CD4-positive, alpha-beta T cell treated with Interleukin-15 for 4 hours (primary cell): ENCODE measurements at regions not wholly inside any gene's neighbourhood (a gene's known extent, or its start where the extent isn't known, plus 50 kb on each side); places are given as distances from the start of the nearest gene placed in this dataset.

Experiments
- DNase-seq: peaks from one replicate; pipeline ENCODE4 v3.0.0-alpha.2; 2020; ENCODE audit warnings: low spot score

DNA sequence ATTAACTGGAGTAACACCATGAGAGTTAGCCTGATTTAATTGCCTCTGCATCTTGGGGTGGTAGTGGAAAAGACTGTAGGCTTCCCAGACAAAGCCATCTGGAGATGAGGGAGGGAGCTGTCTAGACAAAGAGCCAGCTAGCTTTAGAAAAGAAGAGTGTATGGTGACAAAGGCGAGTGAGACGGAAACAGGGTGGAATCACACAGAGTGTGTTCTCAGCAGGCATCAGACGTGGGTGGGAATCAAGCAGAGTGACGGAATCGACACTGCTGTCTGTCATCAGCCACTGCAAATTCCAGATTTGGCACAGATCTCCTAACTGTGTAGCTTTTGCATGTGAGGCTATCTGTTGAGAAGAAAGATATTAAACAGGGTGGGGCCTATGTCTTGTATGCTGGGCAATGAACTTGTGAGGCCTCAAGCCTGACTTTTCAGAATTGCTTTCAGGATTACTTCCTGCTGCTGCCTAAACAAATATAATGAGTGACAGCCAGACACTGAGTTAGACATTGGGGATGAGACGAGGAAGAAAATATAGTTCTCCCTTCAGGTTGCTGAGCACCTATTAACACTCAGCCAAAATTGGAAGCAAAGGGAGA, 236.5 kb upstream of the GRIP1 start:
- no peak for DNase-seq

DNA sequence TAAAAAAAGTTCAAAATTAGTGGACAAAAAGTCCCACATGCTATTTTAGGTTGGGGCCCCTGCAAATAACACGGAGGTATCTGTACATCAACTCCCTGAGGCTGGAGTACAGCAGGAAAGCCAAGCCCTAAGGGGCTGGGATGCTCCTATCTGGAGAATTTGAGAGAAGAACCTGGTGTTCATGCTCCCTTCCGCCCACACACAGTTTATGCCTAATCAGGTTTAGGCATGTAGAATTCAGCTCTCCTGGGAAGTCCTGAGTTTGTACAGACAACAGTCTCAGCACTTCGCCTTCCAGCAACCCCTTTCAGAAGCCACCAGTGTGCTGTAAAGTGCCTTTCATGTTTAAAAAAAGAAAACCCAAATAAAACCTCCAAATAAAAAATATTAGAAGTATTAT, 237.3 kb upstream of the GRIP1 start:
- DNase-seq = no peak

DNA sequence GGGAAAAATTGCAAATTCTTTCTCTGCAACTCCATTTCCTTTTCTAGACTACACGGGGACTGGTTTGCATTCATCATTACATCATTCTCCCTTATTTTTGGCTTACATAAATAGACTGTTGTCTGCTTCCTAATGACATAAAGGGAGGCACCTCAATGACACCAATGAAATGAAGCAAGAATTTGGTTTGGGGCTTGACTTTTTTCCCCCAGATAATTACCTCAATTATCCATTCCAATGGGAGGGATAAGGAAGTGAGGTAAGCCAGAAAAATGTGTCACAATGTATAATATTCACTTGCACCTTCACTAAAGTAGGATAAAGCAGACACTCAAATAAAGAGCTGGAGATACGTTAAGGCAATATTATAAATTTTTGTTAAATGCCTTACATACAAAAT, 240.6 kb upstream of the GRIP1 start:
- no peak for DNase-seq

DNA sequence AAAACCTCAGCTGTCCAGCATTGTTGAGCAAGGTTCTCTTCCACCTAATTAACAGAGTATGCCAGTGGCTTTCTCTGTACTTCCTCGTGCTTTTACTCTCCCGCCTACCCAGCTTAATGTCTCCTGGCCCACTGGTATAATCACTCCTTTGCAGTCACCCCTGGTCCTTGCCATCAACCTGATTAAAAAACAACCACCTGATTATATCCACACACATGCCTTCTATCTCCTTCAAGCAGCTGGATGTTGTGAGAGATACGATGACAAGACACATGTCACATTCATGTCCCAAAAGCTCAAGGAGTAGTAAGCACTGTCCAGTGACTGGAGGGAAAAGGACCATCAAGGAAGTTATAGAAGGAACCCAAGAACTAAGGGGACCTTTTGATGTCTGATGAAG, 241.3 kb upstream of the GRIP1 start:
- DNase-seq = no peak

DNA sequence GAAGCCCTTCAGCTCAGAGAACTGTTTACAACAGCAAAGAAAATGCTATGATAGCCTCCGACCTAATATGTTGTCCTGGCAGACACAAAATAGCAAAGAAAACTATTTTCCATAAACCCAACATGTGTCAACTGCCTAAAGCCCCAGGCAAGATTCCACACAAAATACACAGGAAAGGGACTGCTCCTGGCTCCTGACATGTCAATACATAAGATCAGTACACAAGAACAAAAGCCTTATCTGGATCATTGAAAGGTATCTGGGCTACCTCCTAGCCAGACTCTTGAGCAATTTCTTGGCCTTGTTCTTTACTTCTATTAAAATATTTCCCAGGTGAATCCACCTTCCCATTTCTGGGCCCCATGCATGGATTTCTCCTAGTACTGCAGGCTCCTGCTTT, 242.3 kb upstream of the GRIP1 start:
- DNase-seq = no peak

DNA sequence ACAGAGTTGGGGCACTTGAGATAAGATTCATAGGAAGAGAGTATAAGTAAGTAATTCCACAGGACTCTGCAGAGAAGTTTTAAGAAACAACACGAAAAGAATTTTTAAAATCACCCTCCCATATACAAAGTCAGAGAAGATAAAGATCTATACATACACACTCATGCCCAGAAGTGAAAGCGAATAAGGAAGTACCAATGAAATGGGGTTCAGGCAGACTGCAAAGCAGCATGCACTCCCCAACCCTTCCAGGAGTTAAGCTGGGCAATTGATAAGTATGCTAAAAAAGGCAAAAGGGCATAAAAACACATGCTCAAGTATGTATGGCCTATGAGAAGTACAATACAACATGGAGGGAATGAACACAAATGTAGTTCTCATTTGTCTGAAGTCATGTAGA, 246.2 kb upstream of the GRIP1 start:
- no peak for DNase-seq

DNA sequence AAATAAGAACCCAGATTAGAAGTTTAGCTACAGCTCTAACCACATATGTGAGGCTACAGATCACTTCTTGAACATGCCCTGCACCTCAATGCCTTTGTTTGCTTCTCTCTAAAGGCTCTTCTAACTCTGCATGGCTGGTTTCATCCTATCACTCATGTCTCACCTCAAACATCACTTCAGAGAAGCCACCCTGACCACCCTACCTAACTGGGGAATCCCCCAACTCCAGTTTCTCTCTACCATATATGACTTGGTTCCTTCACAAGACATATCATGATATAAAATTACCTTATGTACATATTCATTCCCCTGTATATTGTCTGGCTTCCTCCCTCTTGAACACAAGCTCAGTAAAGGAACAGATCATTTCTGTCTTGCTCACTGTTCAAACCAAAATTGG, 250.2 kb upstream of the GRIP1 start:
- DNase-seq = peak; percentile 10

DNA sequence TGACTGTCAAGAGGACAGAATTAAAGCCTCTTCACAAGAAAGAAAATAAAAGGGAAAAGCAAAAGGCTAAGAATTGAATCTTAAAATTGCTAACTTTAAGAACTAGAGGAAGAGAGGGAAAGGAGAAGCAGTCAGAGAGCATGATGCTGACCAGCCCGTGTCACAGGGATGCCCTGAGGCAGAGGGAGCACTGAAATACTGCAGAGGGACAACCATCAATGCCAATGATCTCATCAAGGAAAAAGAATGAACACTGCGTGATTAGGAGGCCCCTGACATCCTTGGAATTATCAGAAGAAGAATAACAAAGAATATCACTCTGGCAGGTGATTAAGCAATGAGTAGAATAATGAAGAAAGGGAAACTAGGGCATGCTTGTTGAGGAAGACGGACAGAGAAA, 252.2 kb upstream of the GRIP1 start:
- no peak for DNase-seq

DNA sequence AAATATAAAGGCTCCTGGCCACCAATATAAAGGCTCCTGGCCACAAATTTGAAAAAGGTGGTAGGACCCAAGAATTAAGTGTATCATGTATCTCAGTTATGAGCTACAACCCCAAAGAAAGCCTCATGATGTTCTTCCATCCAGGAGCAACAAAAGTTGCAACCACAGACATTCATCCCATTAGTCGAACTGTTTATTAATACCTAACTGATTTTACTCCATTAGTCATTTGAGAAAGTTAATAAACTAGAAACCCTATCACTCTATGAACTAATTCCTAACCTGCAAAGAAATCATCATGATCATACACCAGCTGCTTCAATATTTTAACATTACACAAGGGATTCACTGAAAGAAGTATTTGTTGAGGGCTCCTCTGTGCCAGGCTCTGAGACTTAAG, 253.2 kb upstream of the GRIP1 start:
- DNase-seq = no peak

DNA sequence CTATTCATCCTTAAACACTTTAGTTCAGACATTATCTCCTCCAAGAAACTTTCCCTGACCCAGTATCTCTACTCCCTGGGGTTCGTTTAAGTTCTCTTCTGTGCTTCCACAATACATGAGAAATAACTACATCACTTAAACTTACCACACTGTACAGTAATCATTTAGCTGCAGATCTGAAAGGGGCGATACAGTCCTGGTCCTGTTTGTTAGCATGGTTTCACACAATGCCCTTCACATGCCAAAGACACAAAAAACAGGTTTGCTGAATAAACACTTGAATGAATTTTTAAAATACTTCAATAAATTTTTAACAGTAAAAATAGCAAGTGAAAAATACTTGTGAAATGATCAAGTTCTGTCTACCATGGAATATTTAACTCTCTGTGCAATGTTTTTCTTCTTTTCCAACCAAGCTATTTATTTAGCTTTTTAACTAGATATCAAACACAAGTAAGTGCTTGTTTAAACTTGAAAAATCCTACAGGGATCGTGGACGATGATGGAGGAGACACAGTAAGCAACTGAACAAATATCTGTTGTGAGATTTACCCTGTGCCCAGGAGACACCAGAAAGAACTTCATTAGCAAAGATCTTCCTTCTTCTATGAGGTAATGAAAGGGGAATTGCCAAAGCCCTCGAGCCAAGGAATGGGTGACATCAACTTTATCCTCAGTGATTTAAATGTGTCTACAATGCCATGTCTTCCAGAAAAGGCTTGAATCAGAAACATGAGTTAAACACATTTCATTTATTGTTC, 255.6 kb upstream of the GRIP1 start:
- no peak for DNase-seq

DNA sequence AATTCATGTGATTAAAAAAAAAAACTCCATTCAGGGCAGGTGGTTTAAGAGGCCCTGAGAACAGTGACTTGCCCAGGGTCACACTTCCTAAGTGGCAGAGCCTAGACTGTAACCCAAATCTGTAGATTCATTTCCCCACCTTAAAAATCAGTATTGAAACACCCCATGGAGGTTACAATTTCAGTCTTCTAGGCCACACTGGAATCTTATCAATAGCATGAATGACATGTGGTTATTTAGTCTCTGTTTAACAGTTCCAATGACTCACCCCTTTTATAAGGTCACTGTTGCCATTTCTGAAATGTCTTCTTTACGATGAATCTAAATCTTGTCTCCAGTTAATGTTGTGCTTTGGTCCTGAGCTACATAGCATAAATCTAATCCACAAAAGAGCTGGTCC, 262.3 kb upstream of the GRIP1 start:
- no peak for DNase-seq

DNA sequence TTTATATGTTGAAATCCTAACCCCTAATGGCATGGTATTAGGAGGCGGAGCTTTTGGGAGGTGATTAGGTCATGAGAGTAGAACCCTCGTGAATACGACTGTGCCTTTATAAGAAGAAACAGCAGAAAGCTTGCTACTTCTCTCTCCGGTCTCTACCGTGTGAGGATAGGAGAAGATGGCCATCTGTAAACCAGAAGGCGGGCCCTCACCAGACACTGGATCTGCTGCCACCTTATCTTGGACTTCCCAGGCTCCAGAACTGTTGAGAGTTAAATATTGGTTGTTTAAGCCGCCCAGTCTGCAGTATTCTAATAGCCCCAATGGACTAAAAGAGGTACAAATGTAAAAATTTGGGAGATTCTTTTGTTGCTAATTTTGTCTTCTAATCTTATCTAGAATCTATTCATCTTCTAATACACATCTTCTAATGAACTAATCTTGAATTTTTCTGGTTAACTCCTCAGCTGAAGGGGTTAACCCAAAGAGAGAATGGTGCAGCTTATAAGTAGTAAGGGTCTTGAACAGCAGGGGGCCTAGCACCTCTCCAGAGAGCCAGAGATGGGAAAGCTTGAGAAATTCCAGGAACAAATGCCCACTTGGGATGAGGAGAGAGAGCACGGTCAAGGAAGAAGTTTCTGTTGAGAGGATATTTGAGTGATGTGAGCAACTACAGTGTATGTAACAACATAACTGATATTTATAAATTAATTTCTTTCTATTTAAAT, 264.0 kb upstream of the GRIP1 start:
- DNase-seq = no peak

DNA sequence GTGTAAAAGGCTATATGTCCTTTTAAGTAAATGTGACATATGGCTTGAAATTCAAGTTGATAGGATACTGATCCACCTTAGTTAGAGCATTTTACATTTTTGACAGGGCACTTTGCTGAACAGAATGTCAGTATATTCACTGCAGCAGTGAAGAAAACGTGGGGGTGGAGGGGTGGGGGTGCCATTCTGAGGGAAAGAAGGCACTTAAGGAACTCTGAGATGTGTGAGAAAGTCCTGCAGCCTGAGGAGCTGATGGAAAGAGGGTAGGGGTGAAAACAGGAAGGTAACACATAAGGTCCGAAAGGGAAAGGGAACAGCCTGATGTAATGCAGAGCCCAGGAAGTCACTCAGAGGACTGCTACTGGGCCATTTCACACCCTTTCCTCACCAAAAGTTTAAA, 265.5 kb upstream of the GRIP1 start:
- DNase-seq = no peak

DNA sequence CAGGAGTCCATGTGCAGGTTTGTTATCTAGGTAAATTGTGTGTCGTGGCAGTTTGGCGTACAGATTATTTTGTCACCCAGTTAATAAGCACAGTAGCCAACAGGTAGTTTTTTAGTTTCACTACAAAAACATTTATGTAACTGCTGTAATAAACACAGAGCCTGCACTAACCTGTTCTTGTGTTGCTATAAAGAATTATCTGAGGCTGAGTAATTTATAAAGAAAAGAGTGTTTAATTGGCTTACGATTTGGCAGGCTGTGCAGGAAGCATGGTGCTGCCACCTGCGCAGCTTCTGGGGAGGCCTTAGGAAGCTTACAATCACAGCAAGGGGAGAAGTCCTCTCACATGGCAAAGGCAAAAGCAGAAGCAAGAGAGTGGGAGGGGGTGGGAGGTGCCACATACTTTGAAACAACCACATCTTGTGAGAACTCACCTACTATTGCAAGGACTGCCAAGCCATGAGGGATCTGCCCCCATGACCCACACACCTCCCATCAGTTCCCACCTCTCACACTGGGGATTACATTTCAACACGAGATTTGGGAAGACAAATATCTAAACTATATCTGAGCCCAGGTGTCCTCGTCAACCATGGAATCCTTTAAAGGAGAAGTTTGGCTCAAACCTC, 266.4 kb upstream of the GRIP1 start:
- no peak for DNase-seq

DNA sequence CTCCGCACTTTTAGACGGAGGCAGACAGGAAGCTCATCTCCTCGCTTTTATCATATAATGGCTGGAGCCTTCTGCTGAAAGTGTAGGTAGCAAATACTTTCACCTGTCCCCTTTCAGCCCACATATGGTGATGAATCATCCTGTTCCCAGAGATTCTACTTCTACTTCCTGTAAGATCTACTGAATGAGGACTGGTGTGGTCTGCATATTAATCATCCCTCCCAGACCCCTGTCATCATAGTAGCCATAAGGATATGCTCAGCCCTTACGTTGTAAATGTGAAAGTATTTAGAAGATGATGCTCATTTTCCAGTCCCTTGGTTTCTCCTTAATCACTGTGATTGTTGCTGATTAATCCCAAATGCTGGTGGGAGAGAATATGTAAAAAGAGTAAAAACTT, 268.2 kb upstream of the GRIP1 start:
- no peak for DNase-seq

DNA sequence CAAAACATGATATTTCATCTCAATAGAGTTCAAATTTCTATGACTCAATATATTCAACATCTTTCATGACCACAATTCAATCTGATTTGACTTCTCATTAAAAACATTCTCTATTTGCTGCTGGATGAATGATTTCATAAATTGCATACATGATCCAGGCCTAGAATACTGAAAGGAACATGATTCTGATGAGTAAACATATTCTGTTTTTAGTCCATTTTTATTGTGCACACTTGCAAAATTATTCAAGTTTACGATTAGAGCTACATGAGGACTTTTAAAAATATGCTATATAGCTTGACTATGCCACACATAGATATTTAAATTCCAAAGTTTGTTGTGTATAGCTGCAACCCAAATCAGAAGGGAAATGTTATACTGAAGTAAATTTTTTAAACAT, 273.8 kb upstream of the GRIP1 start:
- no peak for DNase-seq

DNA sequence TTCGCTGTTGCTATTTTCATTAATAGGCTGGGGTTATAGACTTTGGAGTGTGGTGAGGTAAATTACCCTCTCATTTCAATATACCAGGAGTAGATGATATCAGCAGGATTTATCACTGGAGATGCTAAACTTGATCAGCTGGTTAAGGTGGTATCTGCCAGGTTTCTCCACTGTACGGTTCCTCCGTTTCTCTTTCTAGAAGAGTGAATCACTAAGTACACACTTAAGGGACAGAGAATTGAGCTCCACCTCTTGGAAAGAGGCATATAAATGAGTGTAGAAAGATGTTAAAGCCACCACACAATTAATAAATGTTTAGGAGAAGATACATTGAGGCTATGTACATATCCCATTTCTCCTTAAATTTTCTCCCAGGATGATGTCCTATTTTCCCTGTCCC, 277.4 kb upstream of the GRIP1 start:
- no peak for DNase-seq

DNA sequence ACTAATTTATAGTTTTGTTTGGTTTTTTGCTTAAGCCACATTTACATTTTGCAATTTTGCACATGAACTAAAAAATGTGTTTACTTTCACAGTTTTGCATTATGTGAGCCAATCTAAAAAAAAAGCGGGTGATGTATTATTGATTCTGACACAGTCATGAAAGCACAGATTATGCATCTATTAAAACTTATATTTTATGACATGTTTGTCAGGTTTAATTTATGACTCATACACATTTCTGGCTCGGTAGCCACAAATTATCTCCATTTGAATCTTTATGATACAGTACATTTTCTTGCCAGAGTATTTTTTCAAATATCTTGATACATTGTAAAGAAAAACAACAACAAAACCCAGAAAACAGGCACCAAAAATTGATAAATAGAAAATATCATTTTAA, 280.4 kb upstream of the GRIP1 start:
- DNase-seq = no peak

DNA sequence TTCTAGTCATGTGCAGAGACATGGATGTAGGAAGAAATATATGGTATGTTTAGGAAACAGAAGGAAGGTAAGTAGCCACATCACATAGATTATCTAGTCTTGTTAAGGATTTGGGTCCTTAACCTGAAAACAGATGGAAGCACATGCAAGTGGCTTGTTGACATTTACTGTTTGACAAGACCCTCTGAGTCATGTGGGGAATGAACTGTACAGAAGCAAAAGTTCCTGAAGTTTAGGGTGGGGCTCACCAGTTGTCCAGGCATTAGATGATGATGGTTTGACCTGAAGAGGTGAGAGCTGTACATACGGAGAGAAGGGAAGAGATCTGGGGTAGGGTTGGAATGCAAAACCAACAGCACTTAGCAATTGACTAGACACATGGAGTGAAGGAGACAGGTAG, 281.1 kb upstream of the GRIP1 start:
- DNase-seq = no peak

DNA sequence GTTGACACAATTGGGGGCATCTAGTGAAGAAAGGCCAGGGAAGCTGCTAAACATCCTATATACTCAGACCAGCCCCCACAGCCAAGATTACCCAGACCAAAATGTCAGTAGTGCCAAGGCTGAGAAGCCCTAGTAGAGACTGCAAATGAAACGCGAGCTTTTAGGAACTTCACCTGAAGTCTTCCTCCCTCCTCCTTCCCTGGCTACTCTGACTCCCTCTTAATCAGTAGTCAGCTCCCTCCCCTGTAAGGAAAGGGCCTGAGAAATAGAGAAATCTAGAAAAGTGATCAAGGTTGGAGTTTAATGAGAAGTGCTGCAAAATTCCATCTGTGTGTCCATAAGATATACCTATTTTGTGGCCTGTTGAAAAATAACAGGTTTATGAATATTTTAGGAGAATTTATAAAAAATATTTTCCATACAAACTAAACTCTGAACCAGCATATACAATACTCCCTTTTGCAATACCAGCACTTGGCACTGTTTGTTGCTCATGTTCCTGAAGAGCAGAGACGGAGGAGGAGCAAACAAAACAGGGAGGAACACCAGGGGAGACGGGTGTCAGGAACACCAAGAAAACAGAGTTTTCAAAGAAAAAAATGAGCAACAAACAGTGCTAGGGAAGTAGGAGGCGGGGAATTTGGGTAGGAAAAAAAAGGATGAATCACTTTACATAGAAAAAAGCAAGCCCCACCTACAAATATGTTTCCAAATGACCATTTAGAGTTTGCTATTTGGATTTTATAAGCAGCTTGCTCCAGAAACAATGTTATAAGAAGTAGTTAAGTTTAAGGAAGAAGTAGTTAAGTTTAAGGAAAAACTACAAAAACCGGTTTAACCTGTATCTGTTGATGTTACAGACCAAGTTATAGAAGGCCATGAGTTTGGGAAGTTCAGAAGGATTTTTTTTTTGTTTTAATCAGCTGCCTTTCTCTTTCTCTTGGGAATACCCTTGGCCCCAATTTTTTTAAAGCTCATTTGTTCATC, 282.1 kb upstream of the GRIP1 start:
- DNase-seq = no peak

DNA sequence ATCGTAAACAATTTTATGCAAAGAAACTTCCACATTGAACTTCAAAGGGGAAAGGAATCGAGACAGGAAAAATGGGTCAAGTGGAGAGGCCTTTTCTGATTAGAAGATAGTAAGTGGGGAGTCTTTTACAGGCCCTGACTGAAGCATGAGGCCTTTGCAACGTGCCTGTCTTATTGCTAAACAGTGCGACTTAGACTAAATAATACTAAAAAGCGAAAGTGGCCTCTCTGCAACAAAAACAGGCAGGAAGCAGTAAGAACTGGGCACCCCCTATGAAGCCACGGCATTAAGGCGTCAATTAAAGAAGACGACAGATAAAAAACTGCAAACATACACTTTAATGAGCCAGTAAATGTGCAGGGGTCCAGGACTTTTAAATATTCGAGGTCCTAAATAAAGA, 283.4 kb upstream of the GRIP1 start:
- DNase-seq = no peak

DNA sequence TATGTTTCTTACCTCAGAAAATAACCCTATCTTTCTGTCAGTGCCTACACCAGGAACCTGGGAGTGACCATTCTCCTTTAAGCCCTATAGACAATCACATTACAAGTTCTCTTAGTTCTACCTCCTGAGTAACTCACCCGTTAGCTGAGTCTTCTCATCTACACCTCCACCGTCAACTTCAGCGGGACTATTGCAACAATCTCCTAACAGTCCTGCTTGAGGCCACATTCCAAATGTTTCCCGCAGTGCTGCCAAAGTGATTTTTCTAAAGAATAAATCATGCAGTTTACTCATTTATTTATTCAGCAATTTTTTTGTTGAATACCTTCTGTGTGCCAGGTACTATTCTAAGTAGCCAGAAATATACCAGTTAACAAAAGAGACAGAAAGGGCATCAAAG, 285.0 kb upstream of the GRIP1 start:
- DNase-seq = no peak
